Brain microvascular endothelial cell (primary cell): ENCODE measurements at regions not wholly inside any gene's neighbourhood (a gene's known extent, or its start where the extent isn't known, plus 50 kb on each side); places are given as distances from the start of the nearest gene placed in this dataset.
"Not testable (repeated sequence)": the region's sequence is repeated elsewhere in the genome, so short reads cannot be mapped to it uniquely, and the experiment has no call there.

Experiments used
- DNase-seq: peaks from one replicate; pipeline ENCODE4 v3.0.0-alpha.2; 2020
- H3K27ac ChIP-seq: fragments of 250-450 bp; sonication (Bioruptor Pico); 2 replicates; pipeline ENCODE4 v1.5.1; 2020; ENCODE audit warnings: mild to moderate bottlenecking, moderate library complexity
- H3K27me3 ChIP-seq: fragments of 250-450 bp; sonication (Bioruptor Pico); replicated peaks from 2 replicates; pipeline ENCODE4 v1.5.1; 2020; ENCODE audit warnings: mild to moderate bottlenecking
- H3K36me3 ChIP-seq: fragments of 250-450 bp; sonication (Bioruptor Pico); replicated peaks from 2 replicates; pipeline ENCODE4 v1.5.1; 2020; ENCODE audit warnings: mild to moderate bottlenecking
- H3K4me3 ChIP-seq: 2 replicates; pipeline ENCODE4 v1.5.1; 2011; ENCODE audit warnings: low read depth, mild to moderate bottlenecking, control low read depth, low read length, moderate library complexity
- in situ Hi-C: cut with HindIII; loops from 2 replicates; pipeline ENCODE4 v1.10.0; 2017; ENCODE audit warnings: low sequenced_read_pairs, low pct_ligation_motif_present
- TF ChIP-seq, protein P1 (sequence below): IDR thresholded peaks from 2 replicates; pipeline ENCODE4 v1.5.1; 2011; ENCODE audit warnings: low read depth, mild to moderate bottlenecking, moderate library complexity, low read length, control low read depth, inconsistent platforms; ENCODE audit errors: missing control alignments

DNA sequence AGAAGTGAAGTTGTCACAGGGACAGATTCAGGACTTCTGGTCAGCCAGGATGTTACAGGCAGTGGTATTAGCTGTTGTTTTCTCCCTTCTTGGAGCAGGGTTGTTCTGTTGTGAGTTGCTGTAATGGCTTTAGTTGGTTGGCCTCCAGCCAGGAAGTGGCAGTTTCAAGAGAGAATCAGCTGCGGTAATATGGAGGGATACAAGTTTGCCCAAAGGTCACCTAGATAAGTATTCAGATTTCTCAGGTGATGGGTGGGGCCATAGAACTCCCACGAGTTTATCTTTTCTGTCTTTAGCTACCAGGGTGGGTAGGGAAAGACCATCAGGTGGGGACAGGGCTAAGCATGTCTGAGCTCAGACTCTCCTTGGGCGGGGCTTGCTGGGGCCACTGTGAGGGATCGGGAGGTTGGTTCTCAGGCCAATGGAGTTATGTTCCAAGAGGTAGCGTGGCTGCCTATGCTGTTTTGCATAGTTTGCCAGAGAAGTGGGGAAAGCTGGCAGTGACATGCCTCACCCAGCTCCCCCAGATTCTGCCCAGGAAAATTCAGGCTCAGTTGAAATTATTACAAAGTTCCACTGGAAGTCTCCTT lies 640.4 kb upstream of the CHAC2 start:
- Histone ChIP-seq H3K4me3 (no peak overlapping the region), H3K27ac (no peak overlapping the region), H3K36me3 (no peaks in the 10 kb centered on the region), H3K27me3 (no peaks in the 10 kb centered on the region)
- DNase-seq = no peak
- TF ChIP-seq, protein P1, sequence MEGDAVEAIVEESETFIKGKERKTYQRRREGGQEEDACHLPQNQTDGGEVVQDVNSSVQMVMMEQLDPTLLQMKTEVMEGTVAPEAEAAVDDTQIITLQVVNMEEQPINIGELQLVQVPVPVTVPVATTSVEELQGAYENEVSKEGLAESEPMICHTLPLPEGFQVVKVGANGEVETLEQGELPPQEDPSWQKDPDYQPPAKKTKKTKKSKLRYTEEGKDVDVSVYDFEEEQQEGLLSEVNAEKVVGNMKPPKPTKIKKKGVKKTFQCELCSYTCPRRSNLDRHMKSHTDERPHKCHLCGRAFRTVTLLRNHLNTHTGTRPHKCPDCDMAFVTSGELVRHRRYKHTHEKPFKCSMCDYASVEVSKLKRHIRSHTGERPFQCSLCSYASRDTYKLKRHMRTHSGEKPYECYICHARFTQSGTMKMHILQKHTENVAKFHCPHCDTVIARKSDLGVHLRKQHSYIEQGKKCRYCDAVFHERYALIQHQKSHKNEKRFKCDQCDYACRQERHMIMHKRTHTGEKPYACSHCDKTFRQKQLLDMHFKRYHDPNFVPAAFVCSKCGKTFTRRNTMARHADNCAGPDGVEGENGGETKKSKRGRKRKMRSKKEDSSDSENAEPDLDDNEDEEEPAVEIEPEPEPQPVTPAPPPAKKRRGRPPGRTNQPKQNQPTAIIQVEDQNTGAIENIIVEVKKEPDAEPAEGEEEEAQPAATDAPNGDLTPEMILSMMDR = no peak
- in situ Hi-C loops = no loop called here

DNA sequence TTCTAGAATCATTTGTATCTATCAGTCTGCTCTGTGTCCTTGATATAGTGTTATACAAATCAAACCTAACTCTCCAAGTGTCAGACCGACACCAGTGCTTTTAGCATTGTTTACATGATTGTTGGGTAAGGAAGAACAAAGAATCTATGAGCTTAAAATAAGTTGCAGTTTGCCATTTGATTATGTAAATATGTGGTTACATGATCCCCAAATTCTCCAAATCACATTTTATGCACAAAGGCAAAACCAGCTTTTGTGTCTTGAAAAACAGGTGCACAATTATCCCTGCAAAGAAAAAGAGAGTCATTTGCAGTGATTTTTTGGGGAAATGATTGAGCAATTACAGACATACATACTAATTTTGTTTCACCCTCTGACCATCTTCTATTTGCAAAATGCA lies 652.6 kb upstream of the CHAC2 start:
- no peak overlapping the region for H3K27ac ChIP-seq
- H3K4me3 ChIP-seq = no peak overlapping the region
- TF ChIP-seq, protein P1 = no peak
- no peak for DNase-seq
- no peaks in the 10 kb centered on the region for H3K36me3 ChIP-seq
- in situ Hi-C loops = no loop called here
- no peaks in the 10 kb centered on the region for H3K27me3 ChIP-seq

DNA sequence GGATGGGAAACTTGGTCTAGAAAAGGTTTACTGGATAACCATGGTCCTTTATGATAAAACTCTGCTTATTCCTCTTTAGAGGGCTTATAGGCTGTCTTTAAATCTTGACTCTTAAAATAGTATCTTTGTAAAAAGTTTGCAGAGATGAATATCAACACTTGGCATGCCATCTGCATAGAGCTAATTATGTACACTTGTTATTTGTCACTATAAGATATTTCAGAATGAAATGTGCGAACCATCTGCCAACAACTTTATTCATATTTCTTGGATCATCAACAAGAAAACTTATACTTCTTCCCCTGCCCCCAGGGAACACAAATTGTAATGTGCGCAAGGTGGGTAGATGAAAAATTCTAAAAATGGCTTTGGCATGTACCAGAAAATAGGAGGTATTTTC lies 653.0 kb upstream of the CHAC2 start:
- TF ChIP-seq, protein P1 = no peak
- Histone ChIP-seq H3K27ac (no peak overlapping the region), H3K36me3 (no peaks in the 10 kb centered on the region), H3K27me3 (no peaks in the 10 kb centered on the region), H3K4me3 (no peak overlapping the region)
- in situ Hi-C loops = no loop called here
- no peak for DNase-seq

DNA sequence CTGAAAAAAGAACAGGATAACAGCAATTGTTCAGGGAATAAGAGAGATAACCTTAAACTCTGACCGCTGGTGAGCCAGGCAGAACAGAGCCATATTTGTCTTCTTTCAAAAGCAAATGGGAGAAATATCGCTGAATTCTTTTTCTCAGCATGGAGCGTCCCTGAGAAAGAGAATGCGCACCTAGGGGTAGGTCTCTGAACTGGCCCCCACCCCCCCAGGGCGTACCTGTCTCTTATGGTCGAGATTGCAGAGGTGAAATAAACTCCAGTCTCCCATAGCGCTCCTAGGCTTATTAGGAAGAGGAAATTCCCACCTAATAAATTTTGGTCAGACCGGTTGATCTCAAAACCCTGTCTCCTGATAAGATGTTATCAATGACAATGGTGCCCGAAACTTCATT lies 655.2 kb upstream of the CHAC2 start:
- H3K4me3 ChIP-seq, H3K27ac ChIP-seq, H3K27me3 ChIP-seq, in situ Hi-C loops, DNase-seq, H3K36me3 ChIP-seq: not testable (repeated sequence)

DNA sequence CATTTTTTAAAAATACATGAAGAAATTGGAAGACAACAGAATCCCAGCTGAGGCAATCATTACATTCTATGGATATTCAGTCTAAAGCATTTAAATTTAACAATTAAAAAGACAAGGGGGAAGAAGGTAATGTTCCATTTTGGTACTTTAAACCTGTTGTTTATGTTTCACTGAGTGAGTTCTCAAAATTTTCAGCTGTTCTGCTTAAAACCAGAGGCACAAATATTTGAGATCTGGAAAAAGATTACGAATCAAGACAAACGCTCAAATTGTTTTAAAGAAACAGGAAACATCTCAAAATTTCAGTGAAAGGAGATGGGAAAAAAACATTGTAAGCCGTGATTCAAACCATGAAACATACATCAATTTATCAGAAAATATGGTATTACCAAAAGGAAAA lies 656.2 kb upstream of the CHAC2 start:
- Histone ChIP-seq H3K36me3 (no peaks in the 10 kb centered on the region), H3K4me3 (no peak overlapping the region), H3K27ac (no peak overlapping the region), H3K27me3 (no peaks in the 10 kb centered on the region)
- in situ Hi-C loops = no loop called here
- TF ChIP-seq, protein P1 = no peak
- no peak for DNase-seq

DNA sequence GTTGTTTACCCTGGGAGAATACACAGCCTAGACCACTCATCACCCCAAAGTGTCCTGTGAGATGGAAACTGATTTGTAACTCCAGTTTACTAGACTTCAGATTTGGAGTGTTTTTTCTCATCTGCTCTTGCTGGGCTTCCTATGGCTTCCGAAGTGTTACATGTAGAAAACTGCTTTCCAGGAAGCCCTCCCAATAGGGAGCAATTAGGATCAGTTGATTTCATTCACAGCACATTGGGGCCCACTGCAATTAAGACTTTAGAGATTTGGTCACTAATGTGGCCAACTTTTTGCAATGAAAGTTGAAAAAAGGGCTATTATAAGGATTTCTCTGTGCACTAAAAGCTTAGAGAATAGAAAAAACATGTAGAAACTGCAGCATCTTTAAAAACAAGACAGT lies 656.6 kb upstream of the CHAC2 start:
- Histone ChIP-seq H3K27me3 (no peaks in the 10 kb centered on the region), H3K27ac (no peak overlapping the region), H3K4me3 (no peak overlapping the region), H3K36me3 (no peaks in the 10 kb centered on the region)
- in situ Hi-C loops = no loop called here
- DNase-seq = no peak
- TF ChIP-seq, protein P1 = no peak
